A549 (cell line): ENCODE measurements at regions not wholly inside any gene's neighbourhood (a gene's known extent, or its start where the extent isn't known, plus 50 kb on each side); places are given as distances from the start of the nearest gene placed in this dataset.

Experiments used
- ATAC-seq, 2 experiments: fragments of 200-7000 bp in 1 of 2; fragments of >200 bp in 1 of 2; cut with Nextera tagmentation in 1 of 2; cut with Tn5 transposase in 1 of 2; 3 replicates each; pipeline versions ENCODE4 v1.8.0 to v1.9.1; 2018 to 2020; ENCODE audit warnings: mild to moderate bottlenecking in 1 of 2, moderate library complexity in 1 of 2
- CTCF ChIA-PET: fragments of 300-600 bp; sonication (Branson Sonifier 250); formaldehyde crosslinking; extraction: SDS; loops from one replicate; lab custom pipeline; 2021; ENCODE audit warnings: antibody characterized with exemption, inconsistent platforms; lab: Yijun Ruan, JAX
- POLR2A ChIA-PET: fragments of 350-600 bp; formaldehyde crosslinking; extraction: SDS; loops from one replicate; lab custom pipeline; 2021; ENCODE audit warnings: antibody characterized with exemption, inconsistent platforms; lab: Yijun Ruan, JAX
- DNase-seq, 2 experiments: peaks; one replicate each; pipeline versions ENCODE4 v3.0.0 to v3.0.0-alpha.2; 2011 to 2016; ENCODE audit warnings: low read depth in 1 of 2, low spot score in 1 of 2
- FAIRE-seq: peaks from 2 replicates; lab custom pipeline; 2011; peaks lifted over from hg19 to GRCh38; lab: Jason Lieb, UNC
- H3K27ac ChIP-seq, 2 experiments: fragments of >200 bp; sonication (Bioruptor Twin); formaldehyde crosslinking; 3 replicates each; pipeline ENCODE4 v1.5.1; 2016 to 2017
- H3K4me1 ChIP-seq: fragments of >200 bp; sonication (Bioruptor Twin); formaldehyde crosslinking; 3 replicates; pipeline ENCODE4 v1.6.1; 2016
- H3K4me2 ChIP-seq: fragments of >200 bp; sonication (Bioruptor Twin); formaldehyde crosslinking; 3 replicates; pipeline ENCODE4 v1.6.1; 2016
- H3K4me3 ChIP-seq: fragments of >200 bp; sonication (Bioruptor Twin); formaldehyde crosslinking; 3 replicates; pipeline ENCODE4 v1.5.1; 2016
- H3K9me3 ChIP-seq: fragments of >200 bp; sonication (Bioruptor Twin); formaldehyde crosslinking; 3 replicates; pipeline ENCODE4 v1.6.1; 2016
- BHLHE40 ChIP-seq: IDR thresholded peaks from 2 replicates; pipeline ENCODE4 v1.6.1; 2012; ENCODE audit warnings: low read depth, low read length, inconsistent platforms
- CEBPB ChIP-seq, 2 experiments: fragments of >200 bp in 1 of 2; sonication (Bioruptor Twin) in 1 of 2; formaldehyde crosslinking in 1 of 2; IDR thresholded peaks; 2 replicates each; pipeline ENCODE4 v1.6.1; 2012 to 2016
- CTCF ChIP-seq: fragments of >200 bp; sonication (Bioruptor Twin); formaldehyde crosslinking; IDR thresholded peaks from 3 replicates; pipeline ENCODE4 v1.5.1; 2016
- EHF ChIP-seq: fragments of 250-450 bp; sonication (Bioruptor Pico); IDR thresholded peaks from 2 replicates; pipeline ENCODE4 v1.5.0; 2020; ENCODE audit warnings: mild to moderate bottlenecking
- EHMT2 ChIP-seq: fragments of 200-600 bp; sonication (generic); IDR thresholded peaks from 2 replicates; pipeline ENCODE4 v1.6.1; 2016; ENCODE audit warnings: antibody characterized with exemption, low read depth, mild to moderate bottlenecking, moderate library complexity
- ELK1 ChIP-seq: fragments of 150-350 bp; IDR thresholded peaks from 2 replicates; pipeline ENCODE4 v1.6.1; 2014; ENCODE audit warnings: low read depth, mild to moderate bottlenecking, low read length
- EP300 ChIP-seq, 2 experiments: fragments of >200 bp; sonication (Bioruptor Twin); formaldehyde crosslinking; IDR thresholded peaks; 2 replicates in 1 of 2; 3 replicates in 1 of 2; pipeline ENCODE4 v1.6.1; 2016 to 2017
- FOSL2 ChIP-seq, 2 experiments: fragments of 450-650 bp in 1 of 2; fragments of >200 bp in 1 of 2; sonication (Bioruptor Twin) in 1 of 2; formaldehyde crosslinking; IDR thresholded peaks; 2 replicates each; pipeline versions ENCODE4 v1.5.0 to v1.6.1; 2016 to 2020; ENCODE audit warnings: mild to moderate bottlenecking in 1 of 2, moderate library complexity in 1 of 2
- FOXS1 ChIP-seq: fragments of 250-450 bp; sonication (Bioruptor Pico); IDR thresholded peaks from 2 replicates; pipeline ENCODE4 v1.5.0; 2020; ENCODE audit warnings: mild to moderate bottlenecking, moderate library complexity
- GATA3 ChIP-seq: IDR thresholded peaks from 2 replicates; pipeline ENCODE4 v1.6.1; 2012; ENCODE audit warnings: borderline replicate concordance
- KDM1A ChIP-seq: fragments of 200-600 bp; sonication (generic); IDR thresholded peaks from 2 replicates; pipeline ENCODE4 v1.6.1; 2016; ENCODE audit warnings: low read depth, mild to moderate bottlenecking
- MAFK ChIP-seq: fragments of 450-650 bp; IDR thresholded peaks from 2 replicates; pipeline ENCODE4 v1.6.1; 2014; ENCODE audit not compliant: partially characterized antibody
- MAZ ChIP-seq: fragments of 150-350 bp; IDR thresholded peaks from 2 replicates; pipeline ENCODE4 v1.6.1; 2014; ENCODE audit warnings: antibody characterized with exemption, low read depth, low read length, borderline replicate concordance
- MYC ChIP-seq: IDR thresholded peaks from 2 replicates; pipeline ENCODE4 v1.6.1; 2012; ENCODE audit warnings: mild to moderate bottlenecking, inconsistent platforms, low read length, improper control_type of control experiment, borderline replicate concordance
- NPAS2 ChIP-seq: fragments of 250-450 bp; sonication (Bioruptor Pico); IDR thresholded peaks from 2 replicates; pipeline ENCODE4 v1.8.0; 2022; ENCODE audit warnings: mild to moderate bottlenecking, moderate library complexity, borderline replicate concordance
- NR3C1 ChIP-seq: fragments of >200 bp; sonication (Bioruptor Twin); formaldehyde crosslinking; IDR thresholded peaks from 3 replicates; pipeline ENCODE4 v1.6.1; 2017
- RAD21 ChIP-seq, 2 experiments: fragments of >200 bp in 1 of 2; sonication (Bioruptor Twin) in 1 of 2; formaldehyde crosslinking in 1 of 2; IDR thresholded peaks in 1 of 2; conservative IDR thresholded peaks in 1 of 2; 2 replicates in 1 of 2; 3 replicates in 1 of 2; pipeline ENCODE4 v1.6.1; 2012 to 2018; ENCODE audit warnings: inconsistent platforms in 1 of 2
- RARB ChIP-seq: fragments of 250-450 bp; sonication (Bioruptor Pico); IDR thresholded peaks from 2 replicates; pipeline ENCODE4 v1.8.0; 2021; ENCODE audit warnings: mild to moderate bottlenecking, moderate library complexity
- RCOR1 ChIP-seq: fragments of 150-350 bp; IDR thresholded peaks from 2 replicates; pipeline ENCODE4 v1.6.1; 2014; ENCODE audit warnings: antibody characterized with exemption, low read length, low read depth
- RNF2 ChIP-seq: fragments of 200-600 bp; sonication (generic); IDR thresholded peaks from 2 replicates; pipeline ENCODE4 v1.6.1; 2016; ENCODE audit warnings: low read depth, mild to moderate bottlenecking, antibody characterized with exemption, moderate library complexity, borderline replicate concordance
- SMC3 ChIP-seq: fragments of >200 bp; sonication (Bioruptor Twin); formaldehyde crosslinking; IDR thresholded peaks from 3 replicates; pipeline ENCODE4 v1.6.1; 2018; ENCODE audit warnings: inconsistent platforms
- ZFP36 ChIP-seq: fragments of 450-650 bp; IDR thresholded peaks from 2 replicates; pipeline ENCODE4 v1.6.1; 2014; ENCODE audit warnings: borderline replicate concordance; ENCODE audit not compliant: partially characterized antibody
- WGBS: methylation state at CpG from one replicate; pipeline ENCODE4 v1.1.6; 2017; ENCODE audit errors: missing lambda C conversion rate; 5-methylcytosine and 5-hydroxymethylcytosine counted together
- TF ChIP-seq, protein P1 (sequence below): fragments of 250-450 bp; sonication (Bioruptor Pico); IDR thresholded peaks from 2 replicates; pipeline ENCODE4 v1.5.0; 2021; ENCODE audit warnings: mild to moderate bottlenecking, moderate library complexity, borderline replicate concordance
- TF ChIP-seq, protein P2 (sequence below): fragments of >200 bp; sonication (Bioruptor Twin); formaldehyde crosslinking; IDR thresholded peaks from 2 replicates; pipeline ENCODE4 v1.6.1; 2016
- TF ChIP-seq, protein P3 (sequence below): IDR thresholded peaks from 2 replicates; pipeline ENCODE4 v1.6.1; 2012
- TF ChIP-seq, protein P4 (sequence below): IDR thresholded peaks from 2 replicates; pipeline ENCODE4 v1.6.1; 2012
- TF ChIP-seq, protein P5 (sequence below): fragments of >200 bp; sonication (Bioruptor Twin); formaldehyde crosslinking; IDR thresholded peaks from 3 replicates; pipeline ENCODE4 v1.6.1; 2016

DNA sequence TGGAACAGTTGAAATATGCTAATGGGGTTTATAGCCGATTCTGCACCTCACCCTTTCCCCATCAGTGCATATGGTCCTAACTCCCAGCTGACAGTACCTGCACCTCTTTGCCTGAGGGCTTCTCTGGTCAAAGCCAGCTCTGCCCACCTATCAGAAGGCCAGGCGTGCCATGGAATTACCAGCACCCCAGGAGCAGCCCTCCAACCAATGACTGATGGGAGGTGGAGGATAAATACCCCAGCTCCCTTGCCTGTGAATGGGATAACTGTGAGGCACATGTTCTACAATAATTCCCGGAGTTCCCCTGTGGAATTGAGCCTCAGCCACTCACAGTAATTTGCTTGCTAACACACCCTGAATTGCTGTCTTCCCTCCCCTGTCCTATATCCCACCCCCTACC lies 572.0 kb downstream of the BCOR start:
- no peak for FAIRE-seq
- Histone ChIP-seq H3K4me3 (no peak overlapping the region), H3K4me1 (no peaks in the 10 kb centered on the region), H3K4me2 (no peak overlapping the region), H3K9me3 (no peaks in the 10 kb centered on the region), H3K27ac (no peak overlapping the region)
- no peak for ATAC-seq
- POLR2A ChIA-PET, result no interaction called here
- CTCF ChIA-PET, result no interaction called here
- DNase-seq, result no peak
- TF ChIP-seq ZFP36 (no peak), FOSL2 (IDR thresholded peaks at IDR 0.05) (no peak), FOSL2 (CRISPR knock-in tag; IDR thresholded peaks at IDR 0.05) (no peak), BHLHE40 (no peak), KDM1A (no peak), RAD21 (conservative IDR thresholded peaks at IDR 0.05 in 1 of 2, IDR thresholded peaks at IDR 0.05 in 1 of 2) (no peak), CEBPB (IDR thresholded peaks at IDR 0.05) (no peak), RCOR1 (no peak), GATA3 (no peak), MAFK (no peak), CTCF (no peak), FOXS1 (no peak), EHMT2 (no peak), RARB (no peak)
- TF ChIP-seq, protein P1, sequence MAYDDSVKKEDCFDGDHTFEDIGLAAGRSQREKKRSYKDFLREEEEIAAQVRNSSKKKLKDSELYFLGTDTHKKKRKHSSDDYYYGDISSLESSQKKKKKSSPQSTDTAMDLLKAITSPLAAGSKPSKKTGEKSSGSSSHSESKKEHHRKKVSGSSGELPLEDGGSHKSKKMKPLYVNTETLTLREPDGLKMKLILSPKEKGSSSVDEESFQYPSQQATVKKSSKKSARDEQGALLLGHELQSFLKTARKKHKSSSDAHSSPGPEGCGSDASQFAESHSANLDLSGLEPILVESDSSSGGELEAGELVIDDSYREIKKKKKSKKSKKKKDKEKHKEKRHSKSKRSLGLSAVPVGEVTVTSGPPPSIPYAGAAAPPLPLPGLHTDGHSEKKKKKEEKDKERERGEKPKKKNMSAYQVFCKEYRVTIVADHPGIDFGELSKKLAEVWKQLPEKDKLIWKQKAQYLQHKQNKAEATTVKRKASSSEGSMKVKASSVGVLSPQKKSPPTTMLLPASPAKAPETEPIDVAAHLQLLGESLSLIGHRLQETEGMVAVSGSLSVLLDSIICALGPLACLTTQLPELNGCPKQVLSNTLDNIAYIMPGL (CRISPR knock-in tag), result no peak
- TF ChIP-seq, protein P2, sequence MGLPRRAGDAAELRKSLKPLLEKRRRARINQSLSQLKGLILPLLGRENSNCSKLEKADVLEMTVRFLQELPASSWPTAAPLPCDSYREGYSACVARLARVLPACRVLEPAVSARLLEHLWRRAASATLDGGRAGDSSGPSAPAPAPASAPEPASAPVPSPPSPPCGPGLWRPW, result no peak
- 0% methylated on average over 2 of the region's 3 CpGs for WGBS

- CTCF ChIA-PET, result no interaction called here
- ATAC-seq, result no peak
- TF ChIP-seq MAZ, result no peak
- TF ChIP-seq, protein P3, sequence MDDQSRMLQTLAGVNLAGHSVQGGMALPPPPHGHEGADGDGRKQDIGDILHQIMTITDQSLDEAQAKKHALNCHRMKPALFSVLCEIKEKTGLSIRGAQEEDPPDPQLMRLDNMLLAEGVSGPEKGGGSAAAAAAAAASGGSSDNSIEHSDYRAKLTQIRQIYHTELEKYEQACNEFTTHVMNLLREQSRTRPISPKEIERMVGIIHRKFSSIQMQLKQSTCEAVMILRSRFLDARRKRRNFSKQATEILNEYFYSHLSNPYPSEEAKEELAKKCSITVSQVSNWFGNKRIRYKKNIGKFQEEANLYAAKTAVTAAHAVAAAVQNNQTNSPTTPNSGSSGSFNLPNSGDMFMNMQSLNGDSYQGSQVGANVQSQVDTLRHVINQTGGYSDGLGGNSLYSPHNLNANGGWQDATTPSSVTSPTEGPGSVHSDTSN, result no peak
- no peak for TF ChIP-seq RNF2
- TF ChIP-seq CTCF, result no peak
- no peak for TF ChIP-seq MYC
- TF ChIP-seq NPAS2 (CRISPR knock-in tag), result no peak
- no peak for TF ChIP-seq ELK1
- TF ChIP-seq, protein P4, sequence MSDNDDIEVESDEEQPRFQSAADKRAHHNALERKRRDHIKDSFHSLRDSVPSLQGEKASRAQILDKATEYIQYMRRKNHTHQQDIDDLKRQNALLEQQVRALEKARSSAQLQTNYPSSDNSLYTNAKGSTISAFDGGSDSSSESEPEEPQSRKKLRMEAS, result no peak
- TF ChIP-seq EP300 (IDR thresholded peaks at IDR 0.05), result no peak
- no peak for TF ChIP-seq SMC3
- no peak for TF ChIP-seq EHF
- no peak for TF ChIP-seq FOXS1
- no peak for TF ChIP-seq NR3C1
- TF ChIP-seq, protein P2, result no peak
- TF ChIP-seq, protein P5, sequence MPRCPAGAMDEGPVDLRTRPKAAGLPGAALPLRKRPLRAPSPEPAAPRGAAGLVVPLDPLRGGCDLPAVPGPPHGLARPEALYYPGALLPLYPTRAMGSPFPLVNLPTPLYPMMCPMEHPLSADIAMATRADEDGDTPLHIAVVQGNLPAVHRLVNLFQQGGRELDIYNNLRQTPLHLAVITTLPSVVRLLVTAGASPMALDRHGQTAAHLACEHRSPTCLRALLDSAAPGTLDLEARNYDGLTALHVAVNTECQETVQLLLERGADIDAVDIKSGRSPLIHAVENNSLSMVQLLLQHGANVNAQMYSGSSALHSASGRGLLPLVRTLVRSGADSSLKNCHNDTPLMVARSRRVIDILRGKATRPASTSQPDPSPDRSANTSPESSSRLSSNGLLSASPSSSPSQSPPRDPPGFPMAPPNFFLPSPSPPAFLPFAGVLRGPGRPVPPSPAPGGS, result no peak
- TF ChIP-seq GATA3, result no peak
Observed at GRCh38 chrX:39527025-39527424, 570.7 kb downstream of the BCOR start.

More at GRCh38 chrX:39527025-39527424, 570.7 kb downstream of the BCOR start:
- no peak for DNase-seq
- 25% methylated on average over 2 of the region's 3 CpGs for WGBS
- no peaks in the 10 kb centered on the region for H3K4me1 ChIP-seq
- no peak for FAIRE-seq
- H3K4me3 ChIP-seq, result no peak overlapping the region
- no peak overlapping the region for H3K4me2 ChIP-seq
- H3K27ac ChIP-seq, result no peak overlapping the region
- no peaks in the 10 kb centered on the region for H3K9me3 ChIP-seq
- POLR2A ChIA-PET, result no interaction called here
